GM12875 (cell line): ENCODE measurements at regions not wholly inside any gene's neighbourhood (a gene's known extent, or its start where the extent isn't known, plus 50 kb on each side); places are given as distances from the start of the nearest gene placed in this dataset.
"Not testable (repeated sequence)": the region's sequence is repeated elsewhere in the genome, so short reads cannot be mapped to it uniquely, and the experiment has no call there.

Experiments used
- H3K4me3 ChIP-seq: one replicate; pipeline ENCODE4 v1.5.1; 2011; ENCODE audit warnings: low read depth, low read length, control low read depth
- TF ChIP-seq, protein P1 (sequence below): IDR thresholded peaks from 2 replicates; pipeline ENCODE4 v1.5.1; 2011; ENCODE audit warnings: low read depth, mild to moderate bottlenecking, control low read depth, inconsistent platforms, low read length, moderate library complexity, borderline replicate concordance; ENCODE audit not compliant: insufficient read depth

DNA sequence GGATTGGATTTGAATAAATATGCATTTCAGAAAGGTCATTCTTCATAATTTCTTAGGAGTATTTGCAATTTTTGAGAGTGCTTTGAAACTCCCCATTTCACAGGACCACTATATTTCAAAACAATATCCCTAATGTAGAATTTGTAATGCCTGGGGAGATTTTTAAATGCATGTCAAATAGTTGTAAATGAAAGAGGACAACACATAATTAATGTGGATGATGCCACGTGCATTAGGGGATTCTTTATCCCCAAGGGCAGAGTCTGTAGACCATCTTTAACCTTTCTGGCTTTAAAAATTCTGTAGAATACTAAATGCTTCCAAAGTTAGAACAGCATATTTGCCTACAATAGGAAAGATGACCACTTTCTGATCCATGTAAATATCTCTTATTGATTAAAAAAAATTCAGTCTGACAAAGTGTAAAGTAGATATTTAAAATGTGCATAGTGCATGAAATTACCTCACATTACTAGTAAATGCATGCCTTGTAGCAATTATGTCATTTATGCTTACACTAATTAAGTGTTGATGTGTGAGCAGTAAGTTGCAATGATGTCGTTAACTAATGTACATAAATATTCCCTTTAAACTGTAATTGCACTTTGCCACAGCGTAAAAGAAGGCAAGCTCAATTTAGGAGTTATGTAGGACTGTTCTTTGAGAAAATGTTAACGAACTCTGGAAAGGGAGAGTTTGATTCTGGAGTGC is 416.1 kb downstream of the PSAT1 start:
- H3K4me3 ChIP-seq = no peak overlapping the region
- TF ChIP-seq, protein P1, sequence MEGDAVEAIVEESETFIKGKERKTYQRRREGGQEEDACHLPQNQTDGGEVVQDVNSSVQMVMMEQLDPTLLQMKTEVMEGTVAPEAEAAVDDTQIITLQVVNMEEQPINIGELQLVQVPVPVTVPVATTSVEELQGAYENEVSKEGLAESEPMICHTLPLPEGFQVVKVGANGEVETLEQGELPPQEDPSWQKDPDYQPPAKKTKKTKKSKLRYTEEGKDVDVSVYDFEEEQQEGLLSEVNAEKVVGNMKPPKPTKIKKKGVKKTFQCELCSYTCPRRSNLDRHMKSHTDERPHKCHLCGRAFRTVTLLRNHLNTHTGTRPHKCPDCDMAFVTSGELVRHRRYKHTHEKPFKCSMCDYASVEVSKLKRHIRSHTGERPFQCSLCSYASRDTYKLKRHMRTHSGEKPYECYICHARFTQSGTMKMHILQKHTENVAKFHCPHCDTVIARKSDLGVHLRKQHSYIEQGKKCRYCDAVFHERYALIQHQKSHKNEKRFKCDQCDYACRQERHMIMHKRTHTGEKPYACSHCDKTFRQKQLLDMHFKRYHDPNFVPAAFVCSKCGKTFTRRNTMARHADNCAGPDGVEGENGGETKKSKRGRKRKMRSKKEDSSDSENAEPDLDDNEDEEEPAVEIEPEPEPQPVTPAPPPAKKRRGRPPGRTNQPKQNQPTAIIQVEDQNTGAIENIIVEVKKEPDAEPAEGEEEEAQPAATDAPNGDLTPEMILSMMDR = no peak

DNA sequence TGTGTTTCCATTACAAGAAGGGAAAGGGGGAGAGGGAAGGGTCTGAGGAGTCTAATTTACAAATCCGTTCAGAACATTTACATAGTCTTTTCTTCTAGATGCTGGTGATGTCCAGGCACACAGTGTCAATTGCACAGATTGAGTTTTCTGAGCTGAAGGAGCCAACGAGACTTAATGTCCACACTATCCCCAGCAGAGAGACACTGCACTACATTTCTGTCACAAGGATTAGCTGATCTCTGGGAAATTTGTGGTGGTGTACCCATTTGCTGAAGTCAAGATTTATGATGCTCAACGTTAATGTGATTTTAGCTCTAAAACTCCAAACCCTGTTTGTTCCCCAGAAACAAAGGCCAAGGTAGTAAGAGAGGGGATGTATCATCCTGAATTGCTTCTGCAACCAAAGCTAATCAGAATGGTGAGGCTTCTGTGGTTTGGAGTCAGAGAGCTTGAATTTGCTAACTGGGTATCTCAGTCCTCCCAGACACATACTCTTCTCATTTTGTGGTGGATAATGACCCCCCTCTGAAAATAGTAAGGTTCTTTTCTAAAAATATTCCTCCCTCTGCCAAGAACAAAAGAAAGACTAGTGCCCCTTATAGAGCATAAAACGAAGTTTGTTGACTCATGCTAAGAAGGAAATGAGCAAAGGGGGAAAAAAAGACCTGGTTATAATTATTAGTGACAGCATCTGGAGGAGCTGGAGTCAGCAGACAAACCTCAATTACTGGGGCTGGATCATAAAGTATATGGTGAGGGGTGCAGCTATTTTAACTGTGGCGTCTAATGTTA is 416.9 kb downstream of the PSAT1 start:
- H3K4me3 ChIP-seq = no peak overlapping the region
- TF ChIP-seq, protein P1 = no peak

DNA sequence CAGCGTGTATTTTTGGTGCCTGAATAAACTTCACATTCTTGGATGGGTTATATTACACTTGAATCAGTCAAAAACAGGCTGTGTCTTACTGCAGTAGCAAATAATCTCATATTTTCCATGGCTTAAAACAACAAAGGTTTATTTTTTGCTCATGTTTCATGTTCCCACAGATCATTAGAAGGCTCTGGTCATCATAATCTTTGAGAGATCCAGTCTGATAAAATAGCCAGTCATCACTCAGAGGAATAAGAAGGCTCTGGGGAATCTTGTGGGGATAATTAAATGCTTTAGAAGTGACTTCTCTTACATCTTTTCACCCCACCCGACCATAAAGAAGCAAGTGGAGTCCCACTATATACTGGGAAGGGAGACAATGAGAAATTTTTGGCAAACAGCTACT is 417.7 kb downstream of the PSAT1 start:
- no peak overlapping the region for H3K4me3 ChIP-seq
- TF ChIP-seq, protein P1 = no peak

DNA sequence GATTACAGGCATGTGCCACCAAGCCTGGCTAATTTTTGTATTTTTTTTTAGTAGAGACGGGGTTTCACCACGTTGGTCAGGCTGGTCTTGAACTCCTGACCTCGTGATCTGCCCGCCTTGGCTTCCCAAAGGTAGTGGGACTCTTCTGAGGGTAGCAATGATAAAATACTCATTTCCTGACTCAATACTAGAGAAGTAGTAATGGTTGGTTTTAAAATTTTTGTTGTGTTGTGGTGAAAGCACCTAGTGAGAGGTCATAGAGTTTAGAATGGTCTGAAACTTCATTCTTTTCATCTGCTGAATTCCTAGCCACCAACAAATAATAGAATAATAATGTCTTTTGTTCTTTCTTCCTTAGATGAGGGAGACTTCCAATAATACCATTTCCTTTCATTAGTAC is 422.1 kb downstream of the PSAT1 start:
- not testable (repeated sequence) for H3K4me3 ChIP-seq

DNA sequence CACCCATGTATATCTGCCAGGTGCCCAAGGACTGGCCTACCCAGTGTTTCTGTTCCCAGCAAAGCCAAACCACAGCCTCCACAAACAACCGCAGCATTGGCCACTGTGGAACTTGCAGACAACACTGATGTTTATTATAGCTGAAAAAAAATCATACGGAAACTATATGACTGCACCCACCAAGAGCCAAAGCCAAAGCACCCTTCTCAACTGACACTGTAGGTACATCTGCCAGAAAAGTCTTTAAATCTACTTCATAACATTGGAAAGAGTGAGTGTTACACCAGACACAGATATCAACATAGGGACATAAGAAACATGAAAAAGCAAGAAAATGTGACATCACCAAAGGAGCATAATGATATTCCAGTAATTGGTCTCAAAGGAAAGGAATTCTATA is 428.0 kb downstream of the PSAT1 start:
- no peak overlapping the region for H3K4me3 ChIP-seq
- TF ChIP-seq, protein P1 = no peak

DNA sequence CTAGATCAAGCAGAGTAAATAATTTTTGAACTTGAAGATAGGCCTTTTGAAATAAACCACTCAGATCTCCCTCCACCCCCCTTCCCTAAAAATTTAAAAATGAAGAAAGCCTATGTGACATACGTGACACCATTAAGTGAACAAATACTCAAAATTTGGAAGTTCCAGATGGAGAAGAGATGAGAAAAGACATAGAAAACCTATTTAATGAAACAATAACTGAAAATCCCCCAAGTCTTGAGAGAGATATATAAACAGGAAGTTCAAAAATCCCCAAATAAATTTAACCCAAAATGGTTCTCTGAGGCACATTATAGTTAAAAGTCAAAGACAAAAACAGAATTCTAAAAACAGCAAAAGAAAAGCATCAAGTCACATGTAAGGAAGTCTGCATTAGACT is 428.6 kb downstream of the PSAT1 start:
- TF ChIP-seq, protein P1 = no peak
- no peak overlapping the region for H3K4me3 ChIP-seq

DNA sequence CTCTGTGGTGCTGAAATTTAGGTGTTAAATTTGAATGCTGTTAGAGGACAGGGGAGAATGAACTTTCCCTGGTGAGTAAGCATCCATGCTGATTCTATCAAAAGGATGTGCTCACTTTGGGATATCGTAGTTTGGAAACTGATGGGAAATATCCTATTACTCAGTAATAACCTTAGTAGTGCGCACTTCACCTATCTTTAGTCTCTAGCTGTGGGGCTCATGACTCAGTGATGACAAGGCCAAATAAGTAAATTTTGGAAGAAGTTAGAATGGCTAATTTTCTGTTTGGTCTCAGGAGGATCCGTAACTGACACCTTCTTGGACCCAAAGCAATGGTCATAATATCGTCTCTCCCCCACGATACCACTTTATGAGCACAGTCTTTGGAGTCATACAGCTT is 448.4 kb downstream of the PSAT1 start:
- no peak overlapping the region for H3K4me3 ChIP-seq
- TF ChIP-seq, protein P1 = no peak
